ENCODE measurements at regions not wholly inside any gene's neighbourhood (a gene's known extent, or its start where the extent isn't known, plus 50 kb on each side); places are given as distances from the start of the nearest gene placed in this dataset.

- TF ChIP-seq, protein P1, sequence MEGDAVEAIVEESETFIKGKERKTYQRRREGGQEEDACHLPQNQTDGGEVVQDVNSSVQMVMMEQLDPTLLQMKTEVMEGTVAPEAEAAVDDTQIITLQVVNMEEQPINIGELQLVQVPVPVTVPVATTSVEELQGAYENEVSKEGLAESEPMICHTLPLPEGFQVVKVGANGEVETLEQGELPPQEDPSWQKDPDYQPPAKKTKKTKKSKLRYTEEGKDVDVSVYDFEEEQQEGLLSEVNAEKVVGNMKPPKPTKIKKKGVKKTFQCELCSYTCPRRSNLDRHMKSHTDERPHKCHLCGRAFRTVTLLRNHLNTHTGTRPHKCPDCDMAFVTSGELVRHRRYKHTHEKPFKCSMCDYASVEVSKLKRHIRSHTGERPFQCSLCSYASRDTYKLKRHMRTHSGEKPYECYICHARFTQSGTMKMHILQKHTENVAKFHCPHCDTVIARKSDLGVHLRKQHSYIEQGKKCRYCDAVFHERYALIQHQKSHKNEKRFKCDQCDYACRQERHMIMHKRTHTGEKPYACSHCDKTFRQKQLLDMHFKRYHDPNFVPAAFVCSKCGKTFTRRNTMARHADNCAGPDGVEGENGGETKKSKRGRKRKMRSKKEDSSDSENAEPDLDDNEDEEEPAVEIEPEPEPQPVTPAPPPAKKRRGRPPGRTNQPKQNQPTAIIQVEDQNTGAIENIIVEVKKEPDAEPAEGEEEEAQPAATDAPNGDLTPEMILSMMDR (IDR thresholded peaks at IDR 0.05; ENCODE audit: insufficient read depth, low read length, poor library complexity, severe bottlenecking) = peak; percentile 78
- no peak for TF ChIP-seq EZH2phosphoT487 (conservative IDR thresholded peaks at IDR 0.05; ENCODE audit: low read length)
Observed at GRCh38 chr11:104332110-104332509, 168.2 kb upstream of the PDGFD start.

Data from SU-DHL-6 (cell line).